ENCODE measurements at regions not wholly inside any gene's neighbourhood (a gene's known extent, or its start where the extent isn't known, plus 50 kb on each side); places are given as distances from the start of the nearest gene placed in this dataset.

DNA sequence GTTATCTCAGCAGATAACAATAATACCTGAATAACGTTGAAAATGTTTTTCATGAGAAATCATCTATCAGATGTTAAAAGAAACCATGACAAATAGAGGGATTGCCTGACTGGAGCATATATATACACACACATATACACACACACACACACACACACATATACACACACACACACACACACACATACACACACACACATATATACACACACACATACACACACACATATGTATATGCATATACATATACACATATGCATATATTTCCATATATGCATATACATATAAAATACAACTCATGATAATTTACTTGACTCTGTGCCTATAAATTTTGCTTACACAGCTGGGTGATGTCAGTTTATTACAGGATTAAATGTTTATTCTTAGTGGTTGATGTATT lies 847.3 kb upstream of the ADAMTS5 start:
- intact Hi-C loops (cut with DNase I): no loop called here
- ATAC-seq (no peak), DNase-seq (ENCODE audit: missing footprints) (no peak)

- intact Hi-C loops (cut with DNase I): no loop called here
- DNase-seq (ENCODE audit: missing footprints) (no peak), ATAC-seq (no peak)
These were observed 846.9 kb upstream of the ADAMTS5 start for GRCh38 chr21:27813750-27814149.

DNA sequence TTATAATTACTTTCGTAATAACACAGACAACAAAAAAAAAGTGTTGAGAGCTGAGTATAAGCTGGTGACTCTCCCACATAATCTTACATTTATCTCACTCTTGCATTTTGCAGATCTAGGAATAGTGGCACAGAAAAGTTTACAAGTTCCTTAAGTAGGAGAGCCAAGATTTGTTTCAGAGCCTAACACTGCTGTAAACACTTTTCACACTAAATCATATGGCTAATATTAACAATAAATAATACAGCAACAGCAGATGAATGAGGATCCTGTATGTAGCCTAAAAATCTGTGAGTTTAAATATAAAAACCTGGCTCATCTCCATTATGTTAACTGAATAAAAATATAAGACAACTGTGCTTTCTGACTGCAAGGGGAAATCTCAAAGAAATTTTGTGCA lies 846.5 kb upstream of the ADAMTS5 start:
- intact Hi-C loops (cut with DNase I): no loop called here
- ATAC-seq (no peak), DNase-seq (ENCODE audit: missing footprints) (no peak)

- DNase-seq (ENCODE audit: missing footprints) (no peak), ATAC-seq (no peak)
- intact Hi-C loops (cut with DNase I): no loop called here
These were observed 845.4 kb upstream of the ADAMTS5 start for GRCh38 chr21:27812279-27812678.

GRCh38 chr21:27808923-27809322 lies 842.0 kb upstream of the ADAMTS5 start:
- ATAC-seq: no peak
- intact Hi-C loops (cut with DNase I): no loop called here
- no peak for DNase-seq (ENCODE audit: missing footprints)

- intact Hi-C loops (cut with DNase I): no loop called here
These were observed 840.7 kb upstream of the ADAMTS5 start for GRCh38 chr21:27807596-27807995.

GRCh38 chr21:27806281-27806680 lies 839.4 kb upstream of the ADAMTS5 start:
- intact Hi-C loops (cut with DNase I): no loop called here
- DNase-seq (ENCODE audit: missing footprints) (no peak), ATAC-seq (no peak)

More at GRCh38 chr21:27807596-27807995, 840.7 kb upstream of the ADAMTS5 start:
- no peak for DNase-seq (ENCODE audit: missing footprints)
- ATAC-seq: no peak

DNA sequence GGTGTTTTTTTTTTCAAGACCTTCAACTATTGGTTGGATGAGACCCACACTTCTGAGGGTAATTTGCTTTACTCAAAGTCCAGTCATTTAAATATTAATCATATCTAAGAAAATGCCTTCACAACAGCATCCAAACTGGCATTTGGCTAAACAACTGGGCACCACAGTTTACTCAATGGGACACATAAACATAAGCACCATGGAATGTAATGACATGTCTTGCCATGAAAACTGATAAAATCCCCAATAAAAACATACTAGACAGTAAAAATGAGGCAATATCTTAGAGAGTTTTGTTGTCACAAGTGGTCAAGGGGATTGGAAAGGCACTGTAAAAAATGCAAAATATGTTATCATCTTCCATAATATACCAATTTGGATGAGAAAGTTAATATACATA lies 838.8 kb upstream of the ADAMTS5 start:
- ATAC-seq: no peak
- intact Hi-C loops (cut with DNase I): no loop called here

GRCh38 chr21:27804515-27804914 lies 837.6 kb upstream of the ADAMTS5 start:
- ATAC-seq (peak; percentile 76), DNase-seq (ENCODE audit: missing footprints) (no peak)
- intact Hi-C loops (cut with DNase I): loop anchor here (5.0 kb wide), 1 partner anchor 102 kb away; no protein-coding TSS in a partner anchor

More for the DNA sequence above, 838.8 kb upstream of the ADAMTS5 start:
- DNase-seq (ENCODE audit: missing footprints): no peak

GRCh38 chr21:27803571-27803970 lies 836.7 kb upstream of the ADAMTS5 start:
- intact Hi-C loops (cut with DNase I): loop anchor here (5.0 kb wide), 1 partner anchor 101 kb away; no protein-coding TSS in a partner anchor
- ATAC-seq: no peak
- DNase-seq (ENCODE audit: missing footprints): no peak

DNA sequence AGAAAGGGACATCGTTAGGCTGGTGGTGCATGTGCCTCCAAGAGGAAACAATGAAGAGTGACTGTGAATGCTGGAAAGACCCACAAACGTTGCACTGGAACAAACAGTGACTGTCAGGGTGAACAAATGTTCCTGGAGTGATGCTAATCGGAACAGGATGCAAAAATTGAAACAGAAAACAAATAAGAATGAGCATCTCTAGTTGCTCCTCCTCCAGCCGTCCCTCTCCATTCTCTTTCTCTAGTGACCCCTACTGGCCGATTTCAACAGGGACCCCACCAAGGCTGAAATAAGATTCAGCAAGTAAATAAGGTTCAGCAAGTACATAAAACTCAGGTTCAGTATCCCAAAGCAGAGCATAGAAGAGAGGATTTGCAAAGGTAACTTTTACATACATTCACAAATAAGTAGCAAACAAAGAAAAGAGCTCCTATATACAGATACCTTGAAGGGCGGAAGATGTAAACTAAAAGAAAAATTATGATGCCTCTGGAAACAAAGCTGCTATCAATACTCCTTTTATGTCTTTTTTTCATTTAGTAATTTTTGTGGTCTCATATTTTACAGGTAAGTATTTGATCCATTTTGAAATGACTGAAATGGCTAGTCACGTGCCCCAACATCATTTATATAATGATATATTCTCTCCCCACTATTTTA lies 836.1 kb upstream of the ADAMTS5 start:
- ATAC-seq (no peak), DNase-seq (ENCODE audit: missing footprints) (no peak)
- intact Hi-C loops (cut with DNase I): loop anchor here (5.0 kb wide), 1 partner anchor 101 kb away; no protein-coding TSS in a partner anchor

- DNase-seq (ENCODE audit: missing footprints) (no peak), ATAC-seq (no peak)
- intact Hi-C loops (cut with DNase I): loop anchor here (5.0 kb wide), 1 partner anchor 98 kb away; no protein-coding TSS in a partner anchor
These were observed 833.0 kb upstream of the ADAMTS5 start for GRCh38 chr21:27799861-27800260.

DNA sequence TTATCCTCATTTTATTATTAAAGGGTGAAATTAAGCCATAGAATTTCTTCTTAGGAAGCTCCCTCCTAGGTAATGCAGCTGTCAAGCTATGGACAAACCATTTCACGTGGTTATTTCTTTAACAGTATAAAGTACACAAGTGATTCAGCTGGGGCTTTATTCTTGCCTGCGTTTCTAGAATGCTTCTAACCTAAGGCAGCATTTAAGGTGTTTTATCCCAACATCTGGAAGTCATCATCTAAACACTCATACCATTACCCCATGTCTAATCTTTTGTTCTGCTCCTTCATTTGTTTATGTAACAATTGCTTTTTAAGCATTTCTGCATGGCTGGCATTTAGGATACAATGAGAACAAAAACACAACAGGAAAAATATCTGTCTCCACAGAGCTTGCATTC lies 829.2 kb upstream of the ADAMTS5 start:
- ATAC-seq (no peak), DNase-seq (ENCODE audit: missing footprints) (no peak)
- intact Hi-C loops (cut with DNase I): no loop called here

GRCh38 chr21:27795418-27795817 lies 828.5 kb upstream of the ADAMTS5 start:
- DNase-seq (ENCODE audit: missing footprints): no peak
- no peak for ATAC-seq
- intact Hi-C loops (cut with DNase I): no loop called here

GRCh38 chr21:27793901-27794300 lies 827.0 kb upstream of the ADAMTS5 start:
- intact Hi-C loops (cut with DNase I): no loop called here
- DNase-seq (ENCODE audit: missing footprints) (no peak), ATAC-seq (no peak)

GRCh38 chr21:27787046-27787445 lies 820.2 kb upstream of the ADAMTS5 start:
- DNase-seq (ENCODE audit: missing footprints): no peak
- intact Hi-C loops (cut with DNase I): no loop called here
- ATAC-seq: no peak

- ATAC-seq (no peak), DNase-seq (ENCODE audit: missing footprints) (no peak)
- intact Hi-C loops (cut with DNase I): no loop called here
These were observed 812.7 kb upstream of the ADAMTS5 start for GRCh38 chr21:27779606-27780005.

DNA sequence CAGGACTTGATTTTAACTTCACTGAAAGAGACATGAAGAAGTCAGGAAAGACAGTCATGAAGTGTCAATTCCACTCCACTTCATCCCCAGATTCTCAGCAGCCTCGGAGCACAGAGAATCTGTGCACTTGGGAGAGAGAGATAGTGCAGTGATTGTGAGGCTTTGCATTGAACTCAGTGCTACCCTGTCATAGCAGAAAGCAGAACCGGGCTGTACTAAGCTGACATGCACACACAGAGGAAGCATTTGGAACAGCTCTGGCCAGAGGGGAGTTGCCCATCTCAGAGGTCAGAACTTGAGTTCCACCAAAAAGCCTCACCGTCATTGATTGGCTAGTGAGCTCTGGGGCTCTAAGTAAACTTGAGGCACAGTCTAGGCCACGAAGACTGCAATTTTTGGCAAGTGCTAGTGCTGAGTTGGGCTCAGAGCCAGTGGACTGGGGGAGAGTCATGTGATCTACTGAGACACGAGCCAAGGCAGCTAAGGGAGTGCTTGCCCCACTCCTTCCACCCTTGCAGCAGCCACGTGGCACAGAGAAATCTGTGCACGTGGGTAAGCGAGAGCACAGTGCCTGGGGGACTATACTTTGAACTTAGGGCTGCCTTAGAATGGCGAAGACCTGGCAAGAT lies 810.2 kb upstream of the ADAMTS5 start:
- intact Hi-C loops (cut with DNase I): no loop called here
- ATAC-seq (peak; percentile 83), DNase-seq (ENCODE audit: missing footprints) (no peak)

GRCh38 chr21:27772816-27773215 lies 805.9 kb upstream of the ADAMTS5 start:
- intact Hi-C loops (cut with DNase I): no loop called here
- DNase-seq (ENCODE audit: missing footprints): no peak

GRCh38 chr21:27771938-27772483 lies 805.1 kb upstream of the ADAMTS5 start:
- intact Hi-C loops (cut with DNase I): no loop called here
- ATAC-seq (no peak), DNase-seq (ENCODE audit: missing footprints) (no peak)

More at GRCh38 chr21:27772816-27773215, 805.9 kb upstream of the ADAMTS5 start:
- ATAC-seq: no peak
